IMR-90 (cell line): ENCODE measurements at regions not wholly inside any gene's neighbourhood (a gene's known extent, or its start where the extent isn't known, plus 50 kb on each side); places are given as distances from the start of the nearest gene placed in this dataset.

Experiments used
- ATAC-seq: fragments of 200-7000 bp; cut with Tn5 transposase; 2 replicates; pipeline ENCODE4 v1.9.1; 2020; ENCODE audit warnings: low read depth, mild to moderate bottlenecking, moderate library complexity
- BruUV-seq: library from RNA; stranded (reverse); fragments of 400-500 nt; replicated peaks from 2 replicates; lab custom pipeline; 2021; lab: Mats Ljungman, UMichigan
- CTCF ChIA-PET: fragments of 300-600 bp; formaldehyde crosslinking; extraction: SDS; loops from one replicate; lab custom pipeline; 2021; ENCODE audit warnings: antibody characterized with exemption; lab: Yijun Ruan, JAX
- POLR2A ChIA-PET: fragments of 300-600 bp; sonication (Branson Sonifier 250); formaldehyde crosslinking; loops from one replicate; lab custom pipeline; 2022; ENCODE audit warnings: antibody characterized with exemption; ENCODE audit not compliant: unreplicated experiment; lab: Charles Lee
- DNase-seq: peaks from one replicate; pipeline ENCODE4 v3.0.0; 2013
- H2AFZ ChIP-seq: replicated peaks from 2 replicates; pipeline ENCODE3; 2013; ENCODE audit warnings: low read length, mild to moderate bottlenecking; ENCODE audit not compliant: poor library complexity
- H2AK5ac ChIP-seq: 2 replicates; pipeline ENCODE4 v1.6.1; 2013; ENCODE audit warnings: low read depth, low read length, inconsistent platforms
- H2AK9ac ChIP-seq: replicated peaks from 2 replicates; pipeline ENCODE3; 2013; ENCODE audit warnings: mild to moderate bottlenecking, low read depth, low read length, moderate library complexity; ENCODE audit not compliant: poor library complexity
- H2BK120ac ChIP-seq: 2 replicates; pipeline ENCODE4 v1.6.1; 2013; ENCODE audit warnings: low read depth, low read length, inconsistent platforms
- H2BK15ac ChIP-seq: 3 replicates; pipeline ENCODE4 v1.6.1; 2013; ENCODE audit warnings: low read depth, low read length, inconsistent platforms
- H2BK20ac ChIP-seq: 2 replicates; pipeline ENCODE4 v1.6.1; 2013; ENCODE audit warnings: low read depth, mild to moderate bottlenecking, inconsistent platforms, low read length, moderate library complexity
- H2BK5ac ChIP-seq: 2 replicates; pipeline ENCODE4 v1.6.1; 2013; ENCODE audit warnings: mild to moderate bottlenecking, low read depth, low read length, inconsistent platforms; ENCODE audit not compliant: poor library complexity, severe bottlenecking
- H3K14ac ChIP-seq: replicated peaks from 2 replicates; pipeline ENCODE4 v1.6.1; 2013; ENCODE audit warnings: low read depth, low read length, inconsistent platforms
- H3K18ac ChIP-seq: 2 replicates; pipeline ENCODE4 v1.6.1; 2013; ENCODE audit warnings: low read depth, low read length, control low read depth
- H3K23ac ChIP-seq: 2 replicates; pipeline ENCODE4 v1.6.1; 2013; ENCODE audit warnings: low read depth, low read length, inconsistent platforms
- H3K27ac ChIP-seq: 2 replicates; pipeline ENCODE4 v1.5.1; 2013; ENCODE audit warnings: mild to moderate bottlenecking, control low read depth, low read length; ENCODE audit not compliant: insufficient read depth
- H3K27me3 ChIP-seq: 2 replicates; pipeline ENCODE4 v1.6.1; 2013; ENCODE audit warnings: low read length; ENCODE audit not compliant: control insufficient read depth, insufficient read depth
- H3K36me3 ChIP-seq: 2 replicates; pipeline ENCODE4 v1.6.1; 2013; ENCODE audit warnings: low read length, mixed read lengths; ENCODE audit not compliant: control insufficient read depth, insufficient read depth
- H3K4ac ChIP-seq: 2 replicates; pipeline ENCODE4 v1.6.1; 2013; ENCODE audit warnings: low read depth, low read length, inconsistent platforms
- H3K4me1 ChIP-seq: 2 replicates; pipeline ENCODE4 v1.6.1; 2013; ENCODE audit warnings: low read length, mixed read lengths; ENCODE audit not compliant: control insufficient read depth, insufficient read depth
- H3K4me2 ChIP-seq: 2 replicates; pipeline ENCODE4 v1.6.1; 2013; ENCODE audit warnings: low read depth, mild to moderate bottlenecking, control low read depth, low read length, moderate library complexity
- H3K4me3 ChIP-seq: 2 replicates; pipeline ENCODE4 v1.5.1; 2013; ENCODE audit warnings: low read depth, mild to moderate bottlenecking, control low read depth, low read length, moderate library complexity; ENCODE audit not compliant: insufficient read depth
- H3K56ac ChIP-seq: 2 replicates; pipeline ENCODE4 v1.6.1; 2013; ENCODE audit warnings: low read length, inconsistent platforms; ENCODE audit not compliant: insufficient read depth; ENCODE audit errors: extremely low read depth
- H3K79me1 ChIP-seq, 2 experiments: 2 replicates each; pipeline ENCODE4 v1.6.1; 2013; ENCODE audit warnings: low read length in 2 of 2, inconsistent platforms in 1 of 2, low read depth in 1 of 2
- H3K9ac ChIP-seq: 2 replicates; pipeline ENCODE4 v1.6.1; 2013; ENCODE audit warnings: low read depth, low read length, control low read depth
- H3K9me1 ChIP-seq: 2 replicates; pipeline ENCODE4 v1.6.1; 2013; ENCODE audit warnings: low read length, inconsistent platforms; ENCODE audit not compliant: insufficient read depth
- H3K9me3 ChIP-seq: 2 replicates; pipeline ENCODE4 v1.6.1; 2013; ENCODE audit warnings: low read length; ENCODE audit not compliant: control insufficient read depth, insufficient read depth
- H4K20me1 ChIP-seq: 2 replicates; pipeline ENCODE4 v1.6.1; 2013; ENCODE audit warnings: low read length, inconsistent platforms; ENCODE audit not compliant: insufficient read depth
- H4K5ac ChIP-seq: 2 replicates; pipeline ENCODE4 v1.6.1; 2013; ENCODE audit warnings: mild to moderate bottlenecking, low read depth, low read length, control low read depth
- H4K8ac ChIP-seq, 2 experiments: 2 replicates each; pipeline ENCODE4 v1.6.1; 2013; ENCODE audit warnings: low read depth in 2 of 2, low read length in 2 of 2, control low read depth in 1 of 2, inconsistent platforms in 1 of 2
- H4K91ac ChIP-seq: 2 replicates; pipeline ENCODE4 v1.6.1; 2013; ENCODE audit warnings: low read depth, low read length, inconsistent platforms; ENCODE audit not compliant: insufficient read depth
- BHLHE40 ChIP-seq: fragments of 150-350 bp; IDR thresholded peaks from 2 replicates; pipeline ENCODE4 v1.6.1; 2016; ENCODE audit warnings: mild to moderate bottlenecking, low read depth, low read length
- CEBPB ChIP-seq: IDR thresholded peaks from 2 replicates; pipeline ENCODE4 v1.6.1; 2012; ENCODE audit warnings: low read depth, low read length, improper control_type of control experiment
- CHD1 ChIP-seq: IDR thresholded peaks from 2 replicates; pipeline ENCODE4 v1.6.1; 2012; ENCODE audit warnings: low read depth, low read length, improper control_type of control experiment
- CTCF ChIP-seq: conservative IDR thresholded peaks from 2 replicates; pipeline ENCODE4 v1.5.1; 2012; ENCODE audit warnings: mild to moderate bottlenecking, low read depth, low read length, improper control_type of control experiment
- FOS ChIP-seq: fragments of 150-350 bp; IDR thresholded peaks from 2 replicates; pipeline ENCODE4 v1.6.1; 2016; ENCODE audit warnings: low read depth, low read length
- MAFK ChIP-seq: IDR thresholded peaks from 2 replicates; pipeline ENCODE4 v1.6.1; 2012; ENCODE audit warnings: low read depth, low read length, improper control_type of control experiment
- MAZ ChIP-seq: IDR thresholded peaks from 2 replicates; pipeline ENCODE4 v1.6.1; 2012; ENCODE audit warnings: low read depth, mild to moderate bottlenecking, low read length, improper control_type of control experiment, moderate library complexity, borderline replicate concordance
- MXI1 ChIP-seq: IDR thresholded peaks from 2 replicates; pipeline ENCODE4 v1.6.1; 2012; ENCODE audit warnings: low read depth, mild to moderate bottlenecking, low read length, moderate library complexity, borderline replicate concordance
- NFE2L2 ChIP-seq: fragments of 150-350 bp; IDR thresholded peaks from 2 replicates; pipeline ENCODE4 v1.6.1; 2016; ENCODE audit warnings: low read depth, mild to moderate bottlenecking, low read length
- POLR2A ChIP-seq: IDR thresholded peaks from 2 replicates; pipeline ENCODE4 v1.6.1; 2012; ENCODE audit warnings: mild to moderate bottlenecking, low read depth, low read length
- RAD21 ChIP-seq: IDR thresholded peaks from 2 replicates; pipeline ENCODE4 v1.6.1; 2012; ENCODE audit warnings: low read length, improper control_type of control experiment
- RCOR1 ChIP-seq: IDR thresholded peaks from 2 replicates; pipeline ENCODE4 v1.6.1; 2012; ENCODE audit warnings: mild to moderate bottlenecking, low read length, improper control_type of control experiment; ENCODE audit not compliant: insufficient replicate concordance
- RFX5 ChIP-seq: IDR thresholded peaks from 2 replicates; pipeline ENCODE4 v1.8.0; 2012; ENCODE audit warnings: low read depth, mild to moderate bottlenecking, low read length, moderate library complexity
- SMC3 ChIP-seq: fragments of 150-350 bp; IDR thresholded peaks from 2 replicates; pipeline ENCODE4 v1.6.1; 2016; ENCODE audit warnings: low read depth, mild to moderate bottlenecking, antibody characterized with exemption, low read length, moderate library complexity
- USF2 ChIP-seq: fragments of 150-350 bp; IDR thresholded peaks from 2 replicates; pipeline ENCODE4 v1.6.1; 2017; ENCODE audit warnings: mild to moderate bottlenecking, antibody characterized with exemption, low read length, low read depth
- WGBS, 2 experiments: methylation state at CpG; one replicate each; pipeline versions ENCODE4 v1.1.5 to v1.1.7; 2013; ENCODE audit warnings: missing lambda C conversion rate in 2 of 2; ENCODE audit not compliant: insufficient read length in 1 of 2; ENCODE audit errors: extremely low coverage in 2 of 2; 5-methylcytosine and 5-hydroxymethylcytosine counted together
- dilution Hi-C: fragments of 300-500 bp; cut with HindIII; formaldehyde crosslinking; loops from one replicate; pipeline ENCODE4 v1.14.3; 2018; ENCODE audit warnings: low sequenced_read_pairs; ENCODE audit not compliant: unreplicated experiment
- in situ Hi-C: fragments of 300-500 bp; cut with MboI; formaldehyde crosslinking; loops from 3 replicates; pipeline ENCODE4 v1.14.3; 2019; ENCODE audit warnings: low sequenced_read_pairs, inconsistent platforms, mixed read lengths
- intact Hi-C: fragments of 100-400 bp; cut with micrococcal nuclease; formaldehyde crosslinking; loops from 2 replicates; pipeline ENCODE4 v1.10.0; 2022
- TF ChIP-seq, protein P1 (sequence below): fragments of 150-350 bp; IDR thresholded peaks from 2 replicates; pipeline ENCODE4 v1.6.1; 2016; ENCODE audit warnings: low read depth, mild to moderate bottlenecking, low read length, moderate library complexity, borderline replicate concordance

DNA sequence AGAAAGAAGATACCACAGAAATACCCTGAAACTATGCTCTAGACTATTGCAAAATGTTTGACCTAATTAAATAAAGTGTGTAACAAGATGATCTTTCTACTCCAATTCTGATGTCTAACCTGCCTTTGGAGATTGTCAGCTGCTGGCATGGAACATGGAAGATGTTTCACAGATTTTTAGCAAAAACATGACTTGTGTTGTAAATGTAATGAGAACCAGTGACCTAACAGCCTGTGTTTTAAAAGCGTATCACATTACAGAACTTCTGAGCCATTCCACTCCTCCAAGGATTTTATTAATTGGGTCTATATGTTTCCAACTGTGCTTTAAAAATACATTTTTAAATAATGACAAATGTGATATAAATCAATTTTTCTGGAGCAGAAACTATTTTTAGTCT, 526.3 kb upstream of the SEMA3D start:
- TF ChIP-seq, protein P1, sequence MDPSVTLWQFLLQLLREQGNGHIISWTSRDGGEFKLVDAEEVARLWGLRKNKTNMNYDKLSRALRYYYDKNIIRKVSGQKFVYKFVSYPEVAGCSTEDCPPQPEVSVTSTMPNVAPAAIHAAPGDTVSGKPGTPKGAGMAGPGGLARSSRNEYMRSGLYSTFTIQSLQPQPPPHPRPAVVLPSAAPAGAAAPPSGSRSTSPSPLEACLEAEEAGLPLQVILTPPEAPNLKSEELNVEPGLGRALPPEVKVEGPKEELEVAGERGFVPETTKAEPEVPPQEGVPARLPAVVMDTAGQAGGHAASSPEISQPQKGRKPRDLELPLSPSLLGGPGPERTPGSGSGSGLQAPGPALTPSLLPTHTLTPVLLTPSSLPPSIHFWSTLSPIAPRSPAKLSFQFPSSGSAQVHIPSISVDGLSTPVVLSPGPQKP: no peak
- TF ChIP-seq RAD21 (no peak), MAFK (no peak), BHLHE40 (no peak), RFX5 (no peak), POLR2A (no peak), USF2 (no peak), CEBPB (no peak), FOS (no peak), RCOR1 (no peak), CHD1 (no peak), MXI1 (no peak), NFE2L2 (no peak), SMC3 (no peak), CTCF (no peak), MAZ (no peak)
- H2AK5ac ChIP-seq: no peak overlapping the region
- intact Hi-C loops (no loop called here), dilution Hi-C loops (no loop called here), in situ Hi-C loops (no loop called here)
- H3K4ac ChIP-seq: no peak overlapping the region
- H3K18ac ChIP-seq: no peak overlapping the region
- no peaks in the 10 kb centered on the region for H3K9me3 ChIP-seq
- no CpG with 5 or more reads among the region's 1 CpG for WGBS, 2 experiments
- H2BK5ac ChIP-seq: no peak overlapping the region
- no peak overlapping the region for H2BK20ac ChIP-seq
- no peak overlapping the region for H3K9ac ChIP-seq
- BruUV-seq: no TSS peak
- H4K20me1 ChIP-seq: no peaks in the 10 kb centered on the region
- H3K79me1 ChIP-seq: no peaks in the 10 kb centered on the region
- H3K4me3 ChIP-seq: no peak overlapping the region
- H2AFZ ChIP-seq: no peak overlapping the region
- H3K4me1 ChIP-seq: no peaks in the 10 kb centered on the region
- H3K36me3 ChIP-seq: no peaks in the 10 kb centered on the region
- POLR2A ChIA-PET: no interaction called here
- no peak overlapping the region for H2BK120ac ChIP-seq
- no peak overlapping the region for H3K14ac ChIP-seq
- H3K9me1 ChIP-seq: no peaks in the 10 kb centered on the region
- no peak overlapping the region for H4K91ac ChIP-seq
- no peaks in the 10 kb centered on the region for H3K27me3 ChIP-seq
- no peak overlapping the region for H2BK15ac ChIP-seq
- no peak overlapping the region for H3K56ac ChIP-seq
- DNase-seq: no peak
- H3K27ac ChIP-seq: no peak overlapping the region
- H3K4me2 ChIP-seq: no peak overlapping the region
- no peak overlapping the region for H4K5ac ChIP-seq
- no peak for ATAC-seq
- H4K8ac ChIP-seq: no peak overlapping the region
- no peak overlapping the region for H3K23ac ChIP-seq
- H2AK9ac ChIP-seq: no peak overlapping the region
- CTCF ChIA-PET: no interaction called here
